ENCODE measurements at regions not wholly inside any gene's neighbourhood (a gene's known extent, or its start where the extent isn't known, plus 50 kb on each side); places are given as distances from the start of the nearest gene placed in this dataset.

DNA sequence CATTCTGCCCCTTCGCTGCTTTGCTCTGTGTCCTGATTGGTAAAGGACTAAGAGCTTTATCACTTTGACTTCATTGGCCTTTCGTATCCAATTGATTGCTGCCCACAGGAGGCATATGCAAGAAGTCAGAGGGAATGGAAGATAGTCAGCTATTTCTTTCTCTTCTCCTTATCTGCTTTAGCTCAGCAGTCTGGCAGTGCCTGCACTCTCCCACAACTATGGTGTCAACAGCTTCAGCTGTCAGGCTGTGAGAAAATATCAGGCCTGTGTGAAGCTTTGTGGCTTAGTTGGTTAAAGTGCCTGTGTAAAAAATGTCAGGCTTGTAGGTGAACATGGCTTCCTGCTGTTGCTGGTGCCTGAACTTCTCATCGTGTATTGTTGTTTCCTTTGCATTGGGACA, 243.0 kb downstream of the PCDH17 start:
- Histone ChIP-seq H3K4me2 (no peak overlapping the region), H3K36me3 (replicated peaks; ENCODE audit: insufficient read depth, low read depth) (no peaks in the 10 kb centered on the region), H3K4me3 (no peak overlapping the region), H4K20me1 (ENCODE audit: insufficient read depth, poor library complexity, severe bottlenecking) (no peaks in the 10 kb centered on the region), H2AFZ (no peak overlapping the region), H3K79me2 (no peaks in the 10 kb centered on the region), H3K9me3 (ENCODE audit: low read depth) (no peaks in the 10 kb centered on the region), H3K4me1 (ENCODE audit: insufficient read depth) (no peaks in the 10 kb centered on the region), H3K27ac (no peak overlapping the region), H3K27me3 (no peaks in the 10 kb centered on the region), H3K9me2 (replicated peaks; ENCODE audit: insufficient read depth) (no peaks in the 10 kb centered on the region)
- WGBS (ENCODE audit: low lambda C conversion rate, missing lambda C conversion rate): 78% methylated on average over 3 of the region's 3 CpGs
- DNase-seq (ENCODE audit: low spot score): no peak
- TF ChIP-seq, protein P1, sequence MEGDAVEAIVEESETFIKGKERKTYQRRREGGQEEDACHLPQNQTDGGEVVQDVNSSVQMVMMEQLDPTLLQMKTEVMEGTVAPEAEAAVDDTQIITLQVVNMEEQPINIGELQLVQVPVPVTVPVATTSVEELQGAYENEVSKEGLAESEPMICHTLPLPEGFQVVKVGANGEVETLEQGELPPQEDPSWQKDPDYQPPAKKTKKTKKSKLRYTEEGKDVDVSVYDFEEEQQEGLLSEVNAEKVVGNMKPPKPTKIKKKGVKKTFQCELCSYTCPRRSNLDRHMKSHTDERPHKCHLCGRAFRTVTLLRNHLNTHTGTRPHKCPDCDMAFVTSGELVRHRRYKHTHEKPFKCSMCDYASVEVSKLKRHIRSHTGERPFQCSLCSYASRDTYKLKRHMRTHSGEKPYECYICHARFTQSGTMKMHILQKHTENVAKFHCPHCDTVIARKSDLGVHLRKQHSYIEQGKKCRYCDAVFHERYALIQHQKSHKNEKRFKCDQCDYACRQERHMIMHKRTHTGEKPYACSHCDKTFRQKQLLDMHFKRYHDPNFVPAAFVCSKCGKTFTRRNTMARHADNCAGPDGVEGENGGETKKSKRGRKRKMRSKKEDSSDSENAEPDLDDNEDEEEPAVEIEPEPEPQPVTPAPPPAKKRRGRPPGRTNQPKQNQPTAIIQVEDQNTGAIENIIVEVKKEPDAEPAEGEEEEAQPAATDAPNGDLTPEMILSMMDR (IDR thresholded peaks at IDR 0.05; ENCODE audit: poor library complexity): no peak
- TF ChIP-seq EZH2phosphoT487 (IDR thresholded peaks at IDR 0.05; ENCODE audit: low read depth, severe bottlenecking, unreplicated experiment): no peak
- no peak for TF ChIP-seq EZH2 (IDR thresholded peaks at IDR 0.05; ENCODE audit: borderline replicate concordance)

DNA sequence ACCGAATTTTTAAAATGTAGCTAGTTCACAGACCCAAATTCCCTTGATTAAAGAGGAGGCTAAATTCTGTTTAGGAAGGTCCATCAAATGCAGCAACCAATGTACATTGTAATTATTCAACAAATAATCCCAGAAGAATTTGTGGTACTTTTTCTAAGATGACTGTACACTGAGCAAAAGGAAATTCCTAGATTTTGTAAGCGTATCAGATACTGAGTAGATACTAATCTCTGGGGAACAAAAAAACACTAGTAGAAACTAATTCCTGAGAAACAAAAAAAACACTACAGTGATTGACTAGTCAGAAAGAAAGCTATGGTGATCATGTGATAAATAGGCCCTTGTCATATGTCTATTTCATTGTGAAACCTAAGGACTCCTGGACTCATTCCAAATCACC, 246.1 kb downstream of the PCDH17 start:
- Histone ChIP-seq H3K9me2 (replicated peaks; ENCODE audit: insufficient read depth) (no peaks in the 10 kb centered on the region), H3K4me3 (no peak overlapping the region), H2AFZ (no peak overlapping the region), H3K4me1 (ENCODE audit: insufficient read depth) (no peaks in the 10 kb centered on the region), H4K20me1 (ENCODE audit: insufficient read depth, poor library complexity, severe bottlenecking) (no peaks in the 10 kb centered on the region), H3K9me3 (ENCODE audit: low read depth) (no peaks in the 10 kb centered on the region), H3K79me2 (no peaks in the 10 kb centered on the region), H3K4me2 (no peak overlapping the region), H3K27me3 (no peaks in the 10 kb centered on the region), H3K36me3 (replicated peaks; ENCODE audit: insufficient read depth, low read depth) (no peaks in the 10 kb centered on the region), H3K27ac (no peak overlapping the region)
- WGBS (ENCODE audit: low lambda C conversion rate, missing lambda C conversion rate): 90% methylated on average over 2 of the region's 2 CpGs
- DNase-seq (ENCODE audit: low spot score): no peak
- TF ChIP-seq EZH2phosphoT487 (IDR thresholded peaks at IDR 0.05; ENCODE audit: low read depth, severe bottlenecking, unreplicated experiment): no peak
- no peak for TF ChIP-seq EZH2 (IDR thresholded peaks at IDR 0.05; ENCODE audit: borderline replicate concordance)
- TF ChIP-seq, protein P1 (IDR thresholded peaks at IDR 0.05; ENCODE audit: poor library complexity): no peak

DNA sequence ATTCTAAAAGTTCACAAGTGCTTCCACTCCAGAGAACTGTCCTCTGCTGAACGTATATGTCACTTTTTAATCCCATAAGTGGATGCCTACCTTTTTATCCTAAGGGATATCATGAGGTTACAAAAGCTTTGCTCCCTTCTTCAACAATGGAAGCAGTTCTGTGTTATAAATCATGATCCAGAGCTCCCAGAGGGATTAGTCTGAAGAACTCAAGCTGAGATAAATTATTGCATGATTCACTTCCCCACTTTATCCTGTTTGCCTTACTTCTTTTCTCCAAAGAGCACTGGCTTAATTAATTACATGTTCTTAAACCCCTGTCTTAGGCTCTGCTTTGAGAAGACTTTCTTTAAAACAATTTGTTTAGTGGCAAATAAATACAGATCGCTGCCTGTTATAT, 246.7 kb downstream of the PCDH17 start:
- Histone ChIP-seq H3K9me3 (ENCODE audit: low read depth) (no peaks in the 10 kb centered on the region), H3K4me3 (no peak overlapping the region), H3K27ac (no peak overlapping the region), H3K27me3 (no peaks in the 10 kb centered on the region), H2AFZ (no peak overlapping the region), H3K9me2 (replicated peaks; ENCODE audit: insufficient read depth) (no peaks in the 10 kb centered on the region), H4K20me1 (ENCODE audit: insufficient read depth, poor library complexity, severe bottlenecking) (no peaks in the 10 kb centered on the region), H3K36me3 (replicated peaks; ENCODE audit: insufficient read depth, low read depth) (no peaks in the 10 kb centered on the region), H3K79me2 (no peaks in the 10 kb centered on the region), H3K4me2 (no peak overlapping the region), H3K4me1 (ENCODE audit: insufficient read depth) (no peaks in the 10 kb centered on the region)
- no peak for DNase-seq (ENCODE audit: low spot score)
- TF ChIP-seq, protein P1 (IDR thresholded peaks at IDR 0.05; ENCODE audit: poor library complexity): no peak
- TF ChIP-seq EZH2phosphoT487 (IDR thresholded peaks at IDR 0.05; ENCODE audit: low read depth, severe bottlenecking, unreplicated experiment): no peak
- no peak for TF ChIP-seq EZH2 (IDR thresholded peaks at IDR 0.05; ENCODE audit: borderline replicate concordance)
- 17% methylated on average over 2 of the region's 2 CpGs for WGBS (ENCODE audit: low lambda C conversion rate, missing lambda C conversion rate)

DNA sequence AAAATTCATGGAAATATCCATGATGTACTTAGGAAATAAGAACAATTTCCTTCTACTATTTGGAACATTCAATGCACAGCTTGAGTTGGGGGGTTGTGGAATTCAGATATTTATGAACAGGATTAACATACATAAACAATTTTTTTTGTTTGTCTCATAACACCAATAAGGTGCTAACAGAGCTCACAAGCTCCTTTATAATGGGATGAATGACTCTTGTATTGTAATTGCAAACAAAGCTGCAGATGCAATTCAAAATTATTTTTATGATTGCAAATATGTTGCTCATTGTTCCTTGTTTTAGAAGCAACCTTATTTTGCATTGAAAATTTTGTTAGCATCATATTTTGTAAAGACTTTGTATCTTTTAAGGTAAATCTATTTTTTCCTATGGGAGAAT, 265.7 kb downstream of the PCDH17 start:
- no peaks in the 10 kb centered on the region for H3K27me3 ChIP-seq
- no peaks in the 10 kb centered on the region for H3K79me2 ChIP-seq
- H3K9me2 ChIP-seq (replicated peaks; ENCODE audit: insufficient read depth): no peaks in the 10 kb centered on the region

More for the DNA sequence above, 265.7 kb downstream of the PCDH17 start:
- H3K27ac ChIP-seq: no peak overlapping the region
- no peaks in the 10 kb centered on the region for H3K9me3 ChIP-seq (ENCODE audit: low read depth)
- no peak overlapping the region for H3K4me3 ChIP-seq
- TF ChIP-seq, protein P1 (IDR thresholded peaks at IDR 0.05; ENCODE audit: poor library complexity): no peak
- no peak for TF ChIP-seq EZH2phosphoT487 (IDR thresholded peaks at IDR 0.05; ENCODE audit: low read depth, severe bottlenecking, unreplicated experiment)
- H3K4me2 ChIP-seq: no peak overlapping the region
- no peak overlapping the region for H2AFZ ChIP-seq
- no peaks in the 10 kb centered on the region for H3K4me1 ChIP-seq (ENCODE audit: insufficient read depth)
- no peak for DNase-seq (ENCODE audit: low spot score)
- no peaks in the 10 kb centered on the region for H3K36me3 ChIP-seq (replicated peaks; ENCODE audit: insufficient read depth, low read depth)
- no peaks in the 10 kb centered on the region for H4K20me1 ChIP-seq (ENCODE audit: insufficient read depth, poor library complexity, severe bottlenecking)

All from hepatocyte (in vitro differentiated cells).